GM10266 (cell line): ENCODE measurements at regions not wholly inside any gene's neighbourhood (a gene's known extent, or its start where the extent isn't known, plus 50 kb on each side); places are given as distances from the start of the nearest gene placed in this dataset.

Experiments used
- DNase-seq: peaks from one replicate; pipeline ENCODE4 v3.0.0; 2012; ENCODE audit errors: extremely low spot score
- CTCF ChIP-seq: IDR thresholded peaks from 2 replicates; pipeline ENCODE4 v1.5.1; 2012; ENCODE audit warnings: mild to moderate bottlenecking, low read depth; ENCODE audit not compliant: control insufficient read depth, insufficient read depth; ENCODE audit errors: missing control alignments

GRCh38 chrX:145552643-145553042 lies 265.0 kb upstream of the SLITRK2 start:
- no peak for DNase-seq
- no peak for TF ChIP-seq CTCF

GRCh38 chrX:145553702-145554101 lies 263.9 kb upstream of the SLITRK2 start:
- no peak for TF ChIP-seq CTCF

GRCh38 chrX:145563159-145563558 lies 254.5 kb upstream of the SLITRK2 start:
- TF ChIP-seq CTCF: no peak
- no peak for DNase-seq

More at GRCh38 chrX:145553702-145554101, 263.9 kb upstream of the SLITRK2 start:
- DNase-seq: no peak

GRCh38 chrX:145609951-145610511 lies 207.6 kb upstream of the SLITRK2 start:
- no peak for DNase-seq
- no peak for TF ChIP-seq CTCF

GRCh38 chrX:145613894-145614293 lies 203.7 kb upstream of the SLITRK2 start:
- DNase-seq: no peak
- TF ChIP-seq CTCF: no peak

- no peak for TF ChIP-seq CTCF
- DNase-seq: no peak
Measured at GRCh38 chrX:145620666-145621065, 197.0 kb upstream of the SLITRK2 start.

- no peak for TF ChIP-seq CTCF
- no peak for DNase-seq
Measured at GRCh38 chrX:145623453-145623852, 194.2 kb upstream of the SLITRK2 start.
